ENCODE measurements at regions not wholly inside any gene's neighbourhood (a gene's known extent, or its start where the extent isn't known, plus 50 kb on each side); places are given as distances from the start of the nearest gene placed in this dataset.

DNA sequence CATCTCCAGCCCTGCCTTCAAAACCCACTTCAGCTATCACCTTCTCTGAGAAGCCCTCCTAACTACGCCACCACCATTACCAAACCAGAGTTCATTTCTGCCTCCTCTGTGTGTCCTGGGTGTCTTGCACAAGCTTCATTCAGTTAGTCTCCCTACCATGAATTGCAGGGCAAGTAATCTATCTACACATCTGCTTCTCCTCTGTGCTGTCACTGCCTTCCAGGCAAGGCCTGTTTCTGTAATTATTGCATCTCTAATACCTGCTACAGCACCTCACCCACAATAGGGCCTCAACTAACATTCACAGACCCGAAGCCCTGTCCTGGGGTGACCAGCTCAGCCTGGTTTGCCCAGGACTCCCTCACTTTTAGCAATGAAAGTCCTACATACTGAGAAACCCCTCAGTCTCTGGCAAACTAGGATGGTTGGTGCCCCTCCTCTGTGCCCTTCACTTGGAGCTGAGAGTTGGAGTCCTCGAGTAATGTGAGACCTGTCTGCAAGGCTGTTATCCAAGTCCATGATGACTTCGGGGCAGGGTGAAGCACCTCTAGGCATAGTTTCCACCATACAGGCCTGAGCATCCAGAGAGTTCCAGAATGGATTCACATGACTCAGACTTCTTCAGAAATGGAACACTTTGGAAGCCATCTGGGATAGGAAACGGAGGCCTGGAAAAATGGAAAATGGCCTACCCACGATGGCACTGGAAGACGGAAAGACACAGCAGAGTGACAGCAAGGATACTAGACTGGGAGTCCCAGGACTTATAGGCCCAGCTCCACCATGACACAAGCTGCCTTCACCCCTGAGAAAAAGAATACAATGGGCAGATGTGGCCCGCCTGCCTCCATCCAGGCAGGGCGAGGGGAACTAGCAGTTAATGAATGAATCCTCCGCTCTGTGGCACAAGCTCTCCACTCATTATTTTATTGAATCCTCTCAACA lies 269.3 kb downstream of the BUD13 start:
- TF ChIP-seq, protein P1, sequence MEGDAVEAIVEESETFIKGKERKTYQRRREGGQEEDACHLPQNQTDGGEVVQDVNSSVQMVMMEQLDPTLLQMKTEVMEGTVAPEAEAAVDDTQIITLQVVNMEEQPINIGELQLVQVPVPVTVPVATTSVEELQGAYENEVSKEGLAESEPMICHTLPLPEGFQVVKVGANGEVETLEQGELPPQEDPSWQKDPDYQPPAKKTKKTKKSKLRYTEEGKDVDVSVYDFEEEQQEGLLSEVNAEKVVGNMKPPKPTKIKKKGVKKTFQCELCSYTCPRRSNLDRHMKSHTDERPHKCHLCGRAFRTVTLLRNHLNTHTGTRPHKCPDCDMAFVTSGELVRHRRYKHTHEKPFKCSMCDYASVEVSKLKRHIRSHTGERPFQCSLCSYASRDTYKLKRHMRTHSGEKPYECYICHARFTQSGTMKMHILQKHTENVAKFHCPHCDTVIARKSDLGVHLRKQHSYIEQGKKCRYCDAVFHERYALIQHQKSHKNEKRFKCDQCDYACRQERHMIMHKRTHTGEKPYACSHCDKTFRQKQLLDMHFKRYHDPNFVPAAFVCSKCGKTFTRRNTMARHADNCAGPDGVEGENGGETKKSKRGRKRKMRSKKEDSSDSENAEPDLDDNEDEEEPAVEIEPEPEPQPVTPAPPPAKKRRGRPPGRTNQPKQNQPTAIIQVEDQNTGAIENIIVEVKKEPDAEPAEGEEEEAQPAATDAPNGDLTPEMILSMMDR (IDR thresholded peaks at IDR 0.05): no peak
- TF ChIP-seq, protein P2, sequence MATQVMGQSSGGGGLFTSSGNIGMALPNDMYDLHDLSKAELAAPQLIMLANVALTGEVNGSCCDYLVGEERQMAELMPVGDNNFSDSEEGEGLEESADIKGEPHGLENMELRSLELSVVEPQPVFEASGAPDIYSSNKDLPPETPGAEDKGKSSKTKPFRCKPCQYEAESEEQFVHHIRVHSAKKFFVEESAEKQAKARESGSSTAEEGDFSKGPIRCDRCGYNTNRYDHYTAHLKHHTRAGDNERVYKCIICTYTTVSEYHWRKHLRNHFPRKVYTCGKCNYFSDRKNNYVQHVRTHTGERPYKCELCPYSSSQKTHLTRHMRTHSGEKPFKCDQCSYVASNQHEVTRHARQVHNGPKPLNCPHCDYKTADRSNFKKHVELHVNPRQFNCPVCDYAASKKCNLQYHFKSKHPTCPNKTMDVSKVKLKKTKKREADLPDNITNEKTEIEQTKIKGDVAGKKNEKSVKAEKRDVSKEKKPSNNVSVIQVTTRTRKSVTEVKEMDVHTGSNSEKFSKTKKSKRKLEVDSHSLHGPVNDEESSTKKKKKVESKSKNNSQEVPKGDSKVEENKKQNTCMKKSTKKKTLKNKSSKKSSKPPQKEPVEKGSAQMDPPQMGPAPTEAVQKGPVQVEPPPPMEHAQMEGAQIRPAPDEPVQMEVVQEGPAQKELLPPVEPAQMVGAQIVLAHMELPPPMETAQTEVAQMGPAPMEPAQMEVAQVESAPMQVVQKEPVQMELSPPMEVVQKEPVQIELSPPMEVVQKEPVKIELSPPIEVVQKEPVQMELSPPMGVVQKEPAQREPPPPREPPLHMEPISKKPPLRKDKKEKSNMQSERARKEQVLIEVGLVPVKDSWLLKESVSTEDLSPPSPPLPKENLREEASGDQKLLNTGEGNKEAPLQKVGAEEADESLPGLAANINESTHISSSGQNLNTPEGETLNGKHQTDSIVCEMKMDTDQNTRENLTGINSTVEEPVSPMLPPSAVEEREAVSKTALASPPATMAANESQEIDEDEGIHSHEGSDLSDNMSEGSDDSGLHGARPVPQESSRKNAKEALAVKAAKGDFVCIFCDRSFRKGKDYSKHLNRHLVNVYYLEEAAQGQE (IDR thresholded peaks at IDR 0.05; ENCODE audit: insufficient read depth in 1 of 2, low read depth in 2 of 2, low read length in 1 of 2): no peak
- no peak for TF ChIP-seq POLR2AphosphoS5 (IDR thresholded peaks at IDR 0.05; ENCODE audit: low read depth, low read length)
